Femur (tissue), 1 donor: ENCODE measurements at regions not wholly inside any gene's neighbourhood (a gene's known extent, or its start where the extent isn't known, plus 50 kb on each side); places are given as distances from the start of the nearest gene placed in this dataset.
"Not testable (repeated sequence)": the region's sequence is repeated elsewhere in the genome, so short reads cannot be mapped to it uniquely, and the experiment has no call there.

ENCODE experiments used
- DNase-seq: peaks from one replicate; pipeline ENCODE4 v3.0.0-alpha.2; 2017

GRCh38 chr12:34097213-34097612, 74.9 kb downstream of the ALG10 start:
- no peak for DNase-seq

- no peak for DNase-seq
These were observed 83.2 kb downstream of the ALG10 start for GRCh38 chr12:34105392-34105933.

- DNase-seq: no peak
These were observed 83.9 kb downstream of the ALG10 start for GRCh38 chr12:34106172-34106571.

- DNase-seq: no peak
These were observed 84.7 kb downstream of the ALG10 start for GRCh38 chr12:34107016-34107415.

GRCh38 chr12:34107781-34108404, 85.6 kb downstream of the ALG10 start:
- DNase-seq: no peak

- DNase-seq: no peak
These were observed 86.1 kb downstream of the ALG10 start for GRCh38 chr12:34108405-34108803.

GRCh38 chr12:34108967-34109366, 86.7 kb downstream of the ALG10 start:
- DNase-seq: no peak

GRCh38 chr12:34109390-34109789, 87.1 kb downstream of the ALG10 start:
- no peak for DNase-seq

GRCh38 chr12:34109909-34110531, 87.7 kb downstream of the ALG10 start:
- DNase-seq: not testable (repeated sequence)

GRCh38 chr12:34119366-34119765, 97.1 kb downstream of the ALG10 start:
- DNase-seq: no peak

GRCh38 chr12:34121360-34121759, 99.1 kb downstream of the ALG10 start:
- no peak for DNase-seq

GRCh38 chr12:34123092-34123491, 100.8 kb downstream of the ALG10 start:
- not testable (repeated sequence) for DNase-seq

GRCh38 chr12:34124608-34125007, 102.3 kb downstream of the ALG10 start:
- no peak for DNase-seq

GRCh38 chr12:34126239-34126641, 103.9 kb downstream of the ALG10 start:
- DNase-seq: no peak

GRCh38 chr12:34126805-34127204, 104.5 kb downstream of the ALG10 start:
- no peak for DNase-seq

GRCh38 chr12:34127379-34127778, 105.1 kb downstream of the ALG10 start:
- DNase-seq: not testable (repeated sequence)

- DNase-seq: no peak
These were observed 120.1 kb downstream of the ALG10 start for GRCh38 chr12:34142430-34142829.

GRCh38 chr12:34151019-34151418, 128.7 kb downstream of the ALG10 start:
- DNase-seq: no peak

- no peak for DNase-seq
These were observed 141.1 kb downstream of the ALG10 start for GRCh38 chr12:34163443-34163842.

- DNase-seq: no peak
These were observed 144.2 kb downstream of the ALG10 start for GRCh38 chr12:34166427-34167060.

- DNase-seq: not testable (repeated sequence)
These were observed 146.2 kb downstream of the ALG10 start for GRCh38 chr12:34168507-34168906.

- DNase-seq: no peak
These were observed 164.2 kb downstream of the ALG10 start for GRCh38 chr12:34186492-34186891.

- no peak for DNase-seq
These were observed 166.7 kb downstream of the ALG10 start for GRCh38 chr12:34188974-34189373.

GRCh38 chr12:34190054-34190453, 167.8 kb downstream of the ALG10 start:
- DNase-seq: no peak
